Gastroesophageal sphincter (tissue), 4 donors: ENCODE measurements at regions not wholly inside any gene's neighbourhood (a gene's known extent, or its start where the extent isn't known, plus 50 kb on each side); places are given as distances from the start of the nearest gene placed in this dataset.

Source experiments
- ATAC-seq: fragments of 150-250 bp; one replicate; pipeline ENCODE4 v1.9.1; 2016; ENCODE audit warnings: mild to moderate bottlenecking, moderate library complexity
- H3K27ac ChIP-seq, 4 donors: fragments of 200-600 bp; sonication (generic) in 3 of 4; 1 replicate in 3 of 4; 2 replicates in 1 of 4; pipeline ENCODE4 v1.5.1; 2016 to 2019
- H3K27me3 ChIP-seq: fragments of 200-600 bp; sonication (generic); one replicate; pipeline ENCODE4 v1.5.1; 2019
- H3K36me3 ChIP-seq, 2 donors: fragments of 200-600 bp; sonication (generic); one replicate each; pipeline ENCODE4 v1.5.1; 2019; ENCODE audit warnings: control low read depth in 1 of 2
- H3K4me1 ChIP-seq, 3 donors: fragments of 200-600 bp; sonication (generic); 1 replicate in 2 of 3; 2 replicates in 1 of 3; pipeline ENCODE4 v1.5.1; 2016 to 2019; ENCODE audit warnings: control low read depth in 2 of 3
- H3K4me3 ChIP-seq, 2 donors: fragments of 200-600 bp; sonication (generic); one replicate each; pipeline ENCODE4 v1.5.1; 2019; ENCODE audit warnings: mild to moderate bottlenecking in 1 of 2, moderate library complexity in 1 of 2
- H3K9me3 ChIP-seq, 3 donors: fragments of 200-600 bp; sonication (generic); one replicate each; pipeline ENCODE4 v1.5.1; 2017 to 2019; ENCODE audit warnings: control low read depth in 2 of 3
- CTCF ChIP-seq, 4 experiments: fragments of 200-600 bp in 2 of 4; fragments of 450-650 bp in 2 of 4; sonication (generic) in 1 of 4; IDR thresholded peaks; one replicate each; pipeline ENCODE4 v1.5.1; 2017 to 2019; ENCODE audit warnings: antibody characterized with exemption in 4 of 4, mild to moderate bottlenecking in 2 of 4, moderate library complexity in 2 of 4
- EP300 ChIP-seq: sonication (generic); formaldehyde crosslinking; IDR thresholded peaks from one replicate; pipeline ENCODE4 v1.6.1; 2017; ENCODE audit warnings: antibody characterized with exemption, mild to moderate bottlenecking
- POLR2A ChIP-seq, 2 donors: fragments of 450-650 bp; IDR thresholded peaks; one replicate each; pipeline ENCODE4 v1.6.1; 2017; ENCODE audit warnings: antibody characterized with exemption in 2 of 2, mild to moderate bottlenecking in 2 of 2, moderate library complexity in 1 of 2
- POLR2AphosphoS5 ChIP-seq: sonication (generic); formaldehyde crosslinking; IDR thresholded peaks from one replicate; pipeline ENCODE4 v1.6.1; 2017; ENCODE audit warnings: antibody characterized with exemption
- WGBS, 2 donors: methylation state at CpG; one replicate each; pipeline ENCODE4 v1.1.5; 2018; ENCODE audit warnings: low coverage in 1 of 2; 5-methylcytosine and 5-hydroxymethylcytosine counted together

- H3K9me3 ChIP-seq = no peaks in the 10 kb centered on the region
- TF ChIP-seq POLR2AphosphoS5 (no peak), CTCF (IDR thresholded peaks at IDR 0.05) (no peak), EP300 (no peak), POLR2A (IDR thresholded peaks at IDR 0.05) (no peak)
- 90% methylated on average over 4 of the region's 7 CpGs; no CpG with 5 or more reads in 1 of the 2 donors for WGBS, 2 donors
- H3K4me3 ChIP-seq = no peak overlapping the region
- ATAC-seq = no peak
- no peaks in the 10 kb centered on the region for H3K36me3 ChIP-seq
- no peaks in the 10 kb centered on the region for H3K27me3 ChIP-seq
- no peak overlapping the region for H3K27ac ChIP-seq
- H3K4me1 ChIP-seq = no peaks in the 10 kb centered on the region
Observed at GRCh38 chr14:53847881-53848280, 108.7 kb downstream of the BMP4 start.

GRCh38 chr14:53847057-53847456 is 109.6 kb downstream of the BMP4 start:
- Histone ChIP-seq H3K36me3 (no peaks in the 10 kb centered on the region), H3K9me3 (no peaks in the 10 kb centered on the region), H3K4me1 (no peaks in the 10 kb centered on the region), H3K4me3 (no peak overlapping the region), H3K27ac (no peak overlapping the region), H3K27me3 (no peaks in the 10 kb centered on the region)
- 81 to 100% methylated on average over 1 of the region's 1 CpG for WGBS, 2 donors
- ATAC-seq = no peak
- TF ChIP-seq EP300 (no peak), POLR2AphosphoS5 (no peak), CTCF (IDR thresholded peaks at IDR 0.05) (no peak), POLR2A (IDR thresholded peaks at IDR 0.05) (no peak)

GRCh38 chr14:53845813-53846693 is 110.6 kb downstream of the BMP4 start:
- Histone ChIP-seq H3K9me3 (no peaks in the 10 kb centered on the region), H3K4me3 (no peak overlapping the region), H3K36me3 (no peaks in the 10 kb centered on the region), H3K4me1 (no peaks in the 10 kb centered on the region), H3K27ac (no peak overlapping the region), H3K27me3 (no peaks in the 10 kb centered on the region)
- no peak for ATAC-seq
- 78 to 82% methylated on average over 6 to 8 of the region's 8 CpGs for WGBS, 2 donors
- TF ChIP-seq POLR2AphosphoS5 (no peak), EP300 (no peak), CTCF (IDR thresholded peaks at IDR 0.05) (no peak), POLR2A (IDR thresholded peaks at IDR 0.05) (no peak)

GRCh38 chr14:53842938-53843337 is 113.7 kb downstream of the BMP4 start:
- no peaks in the 10 kb centered on the region for H3K4me1 ChIP-seq
- peaks cover 0 to 11% (median 0%) of the 10 kb centered on the region in 3 donors for H3K9me3 ChIP-seq
- TF ChIP-seq EP300 (no peak), POLR2A (IDR thresholded peaks at IDR 0.05) (no peak), CTCF (IDR thresholded peaks at IDR 0.05) (no peak)
- no peak overlapping the region for H3K4me3 ChIP-seq
- ATAC-seq = no peak
- WGBS, 2 donors = 46 to 57% methylated on average over 4 of the region's 4 CpGs
- no peaks in the 10 kb centered on the region for H3K36me3 ChIP-seq
- H3K27ac ChIP-seq = no peak overlapping the region
- no peaks in the 10 kb centered on the region for H3K27me3 ChIP-seq
